Liver (tissue), 7 donors: ENCODE measurements at regions not wholly inside any gene's neighbourhood (a gene's known extent, or its start where the extent isn't known, plus 50 kb on each side); places are given as distances from the start of the nearest gene placed in this dataset.

ENCODE experiments used
- DNase-seq: peaks from one replicate; pipeline ENCODE4 v3.0.0-alpha.2; 2017; ENCODE audit warnings: low spot score
- H3K27ac ChIP-seq, 2 donors: one replicate each; pipeline ENCODE4 v1.7.0; 2013; ENCODE audit warnings: inconsistent platforms in 2 of 2, low read length in 2 of 2, control low read depth in 1 of 2, low read depth in 1 of 2, mild to moderate bottlenecking in 1 of 2
- H3K27me3 ChIP-seq, 4 donors: one replicate each; pipeline versions ENCODE4 v1.6.1 to v1.7.0; 2013; ENCODE audit warnings: low read length in 3 of 4, inconsistent platforms in 1 of 4, mild to moderate bottlenecking in 1 of 4, moderate library complexity in 1 of 4; ENCODE audit not compliant: control insufficient read depth in 4 of 4, insufficient read depth in 4 of 4
- H3K36me3 ChIP-seq, 4 donors: one replicate each; pipeline versions ENCODE4 v1.6.1 to v1.7.0; 2013; ENCODE audit warnings: low read length in 3 of 4, mild to moderate bottlenecking in 3 of 4, low read depth in 1 of 4, moderate library complexity in 1 of 4; ENCODE audit not compliant: control insufficient read depth in 4 of 4, insufficient read depth in 3 of 4
- H3K4me1 ChIP-seq, 4 donors: one replicate each; pipeline versions ENCODE4 v1.6.1 to v1.7.0; 2013; ENCODE audit warnings: low read length in 3 of 4, mild to moderate bottlenecking in 3 of 4, moderate library complexity in 1 of 4; ENCODE audit not compliant: control insufficient read depth in 4 of 4, insufficient read depth in 4 of 4
- H3K4me3 ChIP-seq, 3 donors: one replicate each; pipeline versions ENCODE4 v1.6.1 to v1.7.0; 2013; ENCODE audit warnings: low read length in 3 of 3, control low read depth in 1 of 3, low read depth in 1 of 3, mild to moderate bottlenecking in 1 of 3
- H3K9ac ChIP-seq, 2 donors: one replicate each; pipeline ENCODE4 v1.7.0; 2013; ENCODE audit warnings: low read length in 2 of 2, mild to moderate bottlenecking in 2 of 2, moderate library complexity in 2 of 2, control low read depth in 1 of 2, low read depth in 1 of 2
- H3K9me3 ChIP-seq, 4 donors: one replicate each; pipeline versions ENCODE4 v1.6.1 to v1.7.0; 2013; ENCODE audit warnings: low read length in 3 of 4; ENCODE audit not compliant: control insufficient read depth in 4 of 4
- FOXA1 ChIP-seq: IDR thresholded peaks from 2 replicates; pipeline ENCODE4 v1.6.1; 2016; ENCODE audit warnings: antibody characterized with exemption
- FOXA2 ChIP-seq: IDR thresholded peaks from 2 replicates; pipeline ENCODE4 v1.6.1; 2016; ENCODE audit warnings: antibody characterized with exemption
- GABPA ChIP-seq, 2 donors: IDR thresholded peaks in 1 of 2; conservative IDR thresholded peaks in 1 of 2; 2 replicates each; pipeline ENCODE4 v1.6.1; 2016; ENCODE audit warnings: antibody characterized with exemption in 2 of 2, mild to moderate bottlenecking in 1 of 2, moderate library complexity in 1 of 2
- HNF4A ChIP-seq, 2 donors: conservative IDR thresholded peaks; 2 replicates each; pipeline ENCODE4 v1.6.1; 2016; ENCODE audit warnings: antibody characterized with exemption in 2 of 2, mild to moderate bottlenecking in 2 of 2
- JUND ChIP-seq, 2 donors: IDR thresholded peaks; 2 replicates each; pipeline ENCODE4 v1.6.1; 2016; ENCODE audit warnings: antibody characterized with exemption in 2 of 2
- MAX ChIP-seq: IDR thresholded peaks from 2 replicates; pipeline ENCODE4 v1.6.1; 2016; ENCODE audit warnings: antibody characterized with exemption
- NR2F2 ChIP-seq: IDR thresholded peaks from 2 replicates; pipeline ENCODE4 v1.6.1; 2016; ENCODE audit warnings: antibody characterized with exemption
- RAD21 ChIP-seq, 2 donors: IDR thresholded peaks; 2 replicates each; pipeline ENCODE4 v1.6.1; 2016; ENCODE audit warnings: antibody characterized with exemption in 2 of 2, mild to moderate bottlenecking in 2 of 2
- RXRA ChIP-seq, 2 donors: IDR thresholded peaks; 2 replicates each; pipeline ENCODE4 v1.6.1; 2017 to 2018; ENCODE audit warnings: antibody characterized with exemption in 2 of 2, mild to moderate bottlenecking in 1 of 2
- SP1 ChIP-seq: IDR thresholded peaks from 2 replicates; pipeline ENCODE4 v1.6.1; 2018; ENCODE audit warnings: antibody characterized with exemption, mild to moderate bottlenecking
- TAF1 ChIP-seq: conservative IDR thresholded peaks from 2 replicates; pipeline ENCODE4 v1.6.1; 2016; ENCODE audit warnings: antibody characterized with exemption, mild to moderate bottlenecking
- YY1 ChIP-seq: IDR thresholded peaks from 2 replicates; pipeline ENCODE4 v1.6.1; 2016; ENCODE audit warnings: antibody characterized with exemption, mild to moderate bottlenecking
- ZBTB33 ChIP-seq: IDR thresholded peaks from 2 replicates; pipeline ENCODE4 v1.6.1; 2016; ENCODE audit warnings: antibody characterized with exemption
- WGBS: extraction: QIAGEN DNeasy Blood & Tissue Kit; methylation state at CpG from one replicate; pipeline ENCODE4 v1.1.7; 2013; 5-methylcytosine and 5-hydroxymethylcytosine counted together
- TF ChIP-seq, protein P1 (sequence below): IDR thresholded peaks from 2 replicates; pipeline ENCODE4 v1.6.1; 2016; ENCODE audit warnings: antibody characterized with exemption
- TF ChIP-seq, protein P2 (sequence below): IDR thresholded peaks from 2 replicates; pipeline ENCODE4 v1.6.1; 2016; ENCODE audit warnings: antibody characterized with exemption, mild to moderate bottlenecking
- donor health status: healthy.
- donor health status: healthy.
- donor health status: healthy.
- donor health status: healthy.

- Histone ChIP-seq H3K9ac (no peak overlapping the region), H3K27me3 (no peaks in the 10 kb centered on the region), H3K27ac (no peak overlapping the region), H3K36me3 (no peaks in the 10 kb centered on the region), H3K4me1 (no peaks in the 10 kb centered on the region), H3K4me3 (no peak overlapping the region), H3K9me3 (no peaks in the 10 kb centered on the region)
- DNase-seq, result no peak
- 68% methylated on average over 17 of the region's 17 CpGs for WGBS
- TF ChIP-seq HNF4A (conservative IDR thresholded peaks at IDR 0.05), result no peak
- no peak for TF ChIP-seq GABPA (IDR thresholded peaks at IDR 0.05 in 1 of 2, conservative IDR thresholded peaks at IDR 0.05 in 1 of 2)
- no peak for TF ChIP-seq YY1
- TF ChIP-seq SP1, result no peak
- TF ChIP-seq TAF1, result no peak
- TF ChIP-seq RXRA (IDR thresholded peaks at IDR 0.05), result no peak
- TF ChIP-seq FOXA2, result no peak
- no peak for TF ChIP-seq RAD21 (IDR thresholded peaks at IDR 0.05)
- TF ChIP-seq JUND (IDR thresholded peaks at IDR 0.05), result no peak
- TF ChIP-seq, protein P1, sequence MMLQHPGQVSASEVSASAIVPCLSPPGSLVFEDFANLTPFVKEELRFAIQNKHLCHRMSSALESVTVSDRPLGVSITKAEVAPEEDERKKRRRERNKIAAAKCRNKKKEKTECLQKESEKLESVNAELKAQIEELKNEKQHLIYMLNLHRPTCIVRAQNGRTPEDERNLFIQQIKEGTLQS, result no peak
- no peak for TF ChIP-seq NR2F2
- TF ChIP-seq, protein P2, sequence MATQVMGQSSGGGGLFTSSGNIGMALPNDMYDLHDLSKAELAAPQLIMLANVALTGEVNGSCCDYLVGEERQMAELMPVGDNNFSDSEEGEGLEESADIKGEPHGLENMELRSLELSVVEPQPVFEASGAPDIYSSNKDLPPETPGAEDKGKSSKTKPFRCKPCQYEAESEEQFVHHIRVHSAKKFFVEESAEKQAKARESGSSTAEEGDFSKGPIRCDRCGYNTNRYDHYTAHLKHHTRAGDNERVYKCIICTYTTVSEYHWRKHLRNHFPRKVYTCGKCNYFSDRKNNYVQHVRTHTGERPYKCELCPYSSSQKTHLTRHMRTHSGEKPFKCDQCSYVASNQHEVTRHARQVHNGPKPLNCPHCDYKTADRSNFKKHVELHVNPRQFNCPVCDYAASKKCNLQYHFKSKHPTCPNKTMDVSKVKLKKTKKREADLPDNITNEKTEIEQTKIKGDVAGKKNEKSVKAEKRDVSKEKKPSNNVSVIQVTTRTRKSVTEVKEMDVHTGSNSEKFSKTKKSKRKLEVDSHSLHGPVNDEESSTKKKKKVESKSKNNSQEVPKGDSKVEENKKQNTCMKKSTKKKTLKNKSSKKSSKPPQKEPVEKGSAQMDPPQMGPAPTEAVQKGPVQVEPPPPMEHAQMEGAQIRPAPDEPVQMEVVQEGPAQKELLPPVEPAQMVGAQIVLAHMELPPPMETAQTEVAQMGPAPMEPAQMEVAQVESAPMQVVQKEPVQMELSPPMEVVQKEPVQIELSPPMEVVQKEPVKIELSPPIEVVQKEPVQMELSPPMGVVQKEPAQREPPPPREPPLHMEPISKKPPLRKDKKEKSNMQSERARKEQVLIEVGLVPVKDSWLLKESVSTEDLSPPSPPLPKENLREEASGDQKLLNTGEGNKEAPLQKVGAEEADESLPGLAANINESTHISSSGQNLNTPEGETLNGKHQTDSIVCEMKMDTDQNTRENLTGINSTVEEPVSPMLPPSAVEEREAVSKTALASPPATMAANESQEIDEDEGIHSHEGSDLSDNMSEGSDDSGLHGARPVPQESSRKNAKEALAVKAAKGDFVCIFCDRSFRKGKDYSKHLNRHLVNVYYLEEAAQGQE, result no peak
These were observed 287.0 kb downstream of the TCERG1L start for GRCh38 chr10:131024259-131025131.

DNA sequence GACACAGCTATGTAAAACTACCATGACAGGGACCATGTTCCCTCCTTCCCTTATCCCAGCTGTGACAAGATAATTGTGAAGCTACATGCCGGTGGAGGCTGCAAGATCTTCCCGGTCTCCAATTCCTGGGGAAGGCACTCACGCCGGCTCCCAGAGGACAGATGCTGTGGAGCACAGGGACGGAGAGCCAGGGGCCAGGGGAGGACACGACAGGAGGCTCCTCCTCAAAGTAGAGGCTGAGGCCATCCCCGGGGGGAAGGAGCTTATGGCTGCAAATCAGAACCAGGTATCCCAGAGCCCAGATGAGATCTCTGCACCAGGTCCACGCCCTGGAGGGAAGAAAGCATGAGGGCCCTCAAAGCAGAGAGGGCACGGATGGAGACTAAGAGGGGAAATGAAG is 286.2 kb downstream of the TCERG1L start:
- 78% methylated on average over 9 of the region's 9 CpGs for WGBS
- H3K27me3 ChIP-seq, result no peaks in the 10 kb centered on the region
- H3K27ac ChIP-seq, result no peak overlapping the region
- no peaks in the 10 kb centered on the region for H3K4me1 ChIP-seq
- TF ChIP-seq, protein P1, result no peak
- no peak for TF ChIP-seq FOXA2
- no peak for TF ChIP-seq GABPA (IDR thresholded peaks at IDR 0.05 in 1 of 2, conservative IDR thresholded peaks at IDR 0.05 in 1 of 2)
- TF ChIP-seq JUND (IDR thresholded peaks at IDR 0.05), result no peak
- no peak for TF ChIP-seq RXRA (IDR thresholded peaks at IDR 0.05)
- no peak for TF ChIP-seq NR2F2
- TF ChIP-seq FOXA1, result no peak
- no peak for TF ChIP-seq MAX
- TF ChIP-seq ZBTB33, result no peak
- TF ChIP-seq RAD21 (IDR thresholded peaks at IDR 0.05), result no peak
- TF ChIP-seq SP1, result no peak
- no peak for TF ChIP-seq YY1
- TF ChIP-seq, protein P2, result no peak
- no peaks in the 10 kb centered on the region for H3K36me3 ChIP-seq
- DNase-seq, result no peak
- no peak overlapping the region for H3K9ac ChIP-seq
- H3K4me3 ChIP-seq, result no peak overlapping the region
- no peaks in the 10 kb centered on the region for H3K9me3 ChIP-seq
